ENCODE measurements at regions not wholly inside any gene's neighbourhood (a gene's known extent, or its start where the extent isn't known, plus 50 kb on each side); places are given as distances from the start of the nearest gene placed in this dataset.

- no peak overlapping the region for H3K4me3 ChIP-seq (ENCODE audit: low read depth, low read length)
- no peak for DNase-seq (ENCODE audit: low read depth)
- no peak for TF ChIP-seq CTCF (IDR thresholded peaks at IDR 0.05; ENCODE audit: insufficient read depth, low read depth, low read length, missing control alignments)
Observed at GRCh38 chr11:70496591-70497535, 98.5 kb downstream of the CTTN start.

GRCh38 chr11:70497536-70498075 is 99.3 kb downstream of the CTTN start:
- no peak for DNase-seq (ENCODE audit: low read depth)
- TF ChIP-seq CTCF (IDR thresholded peaks at IDR 0.05; ENCODE audit: insufficient read depth, low read depth, low read length, missing control alignments): no peak

GRCh38 chr11:70498171-70498571 is 99.8 kb downstream of the CTTN start:
- TF ChIP-seq CTCF (IDR thresholded peaks at IDR 0.05; ENCODE audit: insufficient read depth, low read depth, low read length, missing control alignments): no peak
- no peak for DNase-seq (ENCODE audit: low read depth)
- no peak overlapping the region for H3K4me3 ChIP-seq (ENCODE audit: low read depth, low read length)

More at GRCh38 chr11:70497536-70498075, 99.3 kb downstream of the CTTN start:
- H3K4me3 ChIP-seq (ENCODE audit: low read depth, low read length): no peak overlapping the region

- no peak for TF ChIP-seq CTCF (IDR thresholded peaks at IDR 0.05; ENCODE audit: insufficient read depth, low read depth, low read length, missing control alignments)
- H3K4me3 ChIP-seq (ENCODE audit: low read depth, low read length): no peak overlapping the region
- DNase-seq (ENCODE audit: low read depth): no peak
Observed at GRCh38 chr11:70498976-70499801, 100.9 kb downstream of the CTTN start.

GRCh38 chr11:70500076-70500847 is 101.9 kb downstream of the CTTN start:
- TF ChIP-seq CTCF (IDR thresholded peaks at IDR 0.05; ENCODE audit: insufficient read depth, low read depth, low read length, missing control alignments): no peak
- H3K4me3 ChIP-seq (ENCODE audit: low read depth, low read length): no peak overlapping the region

More at GRCh38 chr11:70500076-70500847, 101.9 kb downstream of the CTTN start:
- DNase-seq (ENCODE audit: low read depth): no peak

Data from GM12865 (cell line).